ENCODE measurements at regions not wholly inside any gene's neighbourhood (a gene's known extent, or its start where the extent isn't known, plus 50 kb on each side); places are given as distances from the start of the nearest gene placed in this dataset.
"Not testable (repeated sequence)": the region's sequence is repeated elsewhere in the genome, so short reads cannot be mapped to it uniquely, and the experiment has no call there.

- in situ Hi-C loops (cut with HindIII; ENCODE audit: low sequenced_read_pairs), result no loop called here
These were observed 105.2 kb upstream of the LRPAP1 start for GRCh38 chr4:3637326-3638016.

GRCh38 chr4:3636646-3637320, 104.6 kb upstream of the LRPAP1 start:
- in situ Hi-C loops (cut with HindIII; ENCODE audit: low sequenced_read_pairs), result no loop called here

- in situ Hi-C loops (cut with HindIII; ENCODE audit: low sequenced_read_pairs), result not testable (repeated sequence)
These were observed 103.8 kb upstream of the LRPAP1 start for GRCh38 chr4:3636020-3636419.

GRCh38 chr4:3634894-3635820, 102.9 kb upstream of the LRPAP1 start:
- in situ Hi-C loops (cut with HindIII; ENCODE audit: low sequenced_read_pairs), result no loop called here

- in situ Hi-C loops (cut with HindIII; ENCODE audit: low sequenced_read_pairs), result no loop called here
These were observed 102.1 kb upstream of the LRPAP1 start for GRCh38 chr4:3634281-3634857.

- in situ Hi-C loops (cut with HindIII; ENCODE audit: low sequenced_read_pairs), result not testable (repeated sequence)
These were observed 101.1 kb upstream of the LRPAP1 start for GRCh38 chr4:3633277-3633676.

GRCh38 chr4:3632794-3633193, 100.6 kb upstream of the LRPAP1 start:
- in situ Hi-C loops (cut with HindIII; ENCODE audit: low sequenced_read_pairs), result not testable (repeated sequence)

- in situ Hi-C loops (cut with HindIII; ENCODE audit: low sequenced_read_pairs), result not testable (repeated sequence)
These were observed 99.5 kb upstream of the LRPAP1 start for GRCh38 chr4:3631544-3632266.

- in situ Hi-C loops (cut with HindIII; ENCODE audit: low sequenced_read_pairs), result no loop called here
These were observed 98.6 kb upstream of the LRPAP1 start for GRCh38 chr4:3630598-3631543.

GRCh38 chr4:3630136-3630597, 97.9 kb upstream of the LRPAP1 start:
- in situ Hi-C loops (cut with HindIII; ENCODE audit: low sequenced_read_pairs), result no loop called here

GRCh38 chr4:3629665-3630064, 97.4 kb upstream of the LRPAP1 start:
- in situ Hi-C loops (cut with HindIII; ENCODE audit: low sequenced_read_pairs), result no loop called here

- in situ Hi-C loops (cut with HindIII; ENCODE audit: low sequenced_read_pairs), result not testable (repeated sequence)
These were observed 97.0 kb upstream of the LRPAP1 start for GRCh38 chr4:3629176-3629575.

- in situ Hi-C loops (cut with HindIII; ENCODE audit: low sequenced_read_pairs), result no loop called here
These were observed 96.6 kb upstream of the LRPAP1 start for GRCh38 chr4:3628868-3629175.

GRCh38 chr4:3627967-3628867, 96.0 kb upstream of the LRPAP1 start:
- in situ Hi-C loops (cut with HindIII; ENCODE audit: low sequenced_read_pairs), result not testable (repeated sequence)

- in situ Hi-C loops (cut with HindIII; ENCODE audit: low sequenced_read_pairs), result not testable (repeated sequence)
These were observed 95.2 kb upstream of the LRPAP1 start for GRCh38 chr4:3627456-3627855.

GRCh38 chr4:3626131-3626884, 94.1 kb upstream of the LRPAP1 start:
- in situ Hi-C loops (cut with HindIII; ENCODE audit: low sequenced_read_pairs), result not testable (repeated sequence)

- in situ Hi-C loops (cut with HindIII; ENCODE audit: low sequenced_read_pairs), result not testable (repeated sequence)
These were observed 93.2 kb upstream of the LRPAP1 start for GRCh38 chr4:3625286-3625875.

All from endothelial cell of hepatic sinusoid (primary cell).